Activated CD4-positive, CD25-positive, alpha-beta regulatory T cell (primary cell): ENCODE measurements at regions not wholly inside any gene's neighbourhood (a gene's known extent, or its start where the extent isn't known, plus 50 kb on each side); places are given as distances from the start of the nearest gene placed in this dataset.
"Not testable (repeated sequence)": the region's sequence is repeated elsewhere in the genome, so short reads cannot be mapped to it uniquely, and the experiment has no call there.

Experiments used
- DNase-seq, 4 experiments: peaks; one replicate each; lab custom pipeline; 2025; lab: John Stamatoyannopoulos, UW

- DNase-seq, result no peak
Observed at GRCh38 chr12:131418121-131418520, 292.8 kb upstream of the SFSWAP start.

GRCh38 chr12:131418884-131419283 is 292.0 kb upstream of the SFSWAP start:
- DNase-seq, result no peak

- no peak for DNase-seq
Observed at GRCh38 chr12:131420867-131421447, 289.9 kb upstream of the SFSWAP start.

- no peak for DNase-seq
Observed at GRCh38 chr12:131421509-131422186, 289.2 kb upstream of the SFSWAP start.

GRCh38 chr12:131422187-131422520 is 288.7 kb upstream of the SFSWAP start:
- DNase-seq, result no peak

GRCh38 chr12:131422744-131423143 is 288.1 kb upstream of the SFSWAP start:
- no peak for DNase-seq

GRCh38 chr12:131424270-131424669 is 286.6 kb upstream of the SFSWAP start:
- DNase-seq, result no peak

- DNase-seq, result no peak
Observed at GRCh38 chr12:131425112-131426075, 285.5 kb upstream of the SFSWAP start.

GRCh38 chr12:131428091-131428685 is 282.7 kb upstream of the SFSWAP start:
- DNase-seq, result no peak

GRCh38 chr12:131429221-131429620 is 281.7 kb upstream of the SFSWAP start:
- not testable (repeated sequence) for DNase-seq

GRCh38 chr12:131429697-131430096 is 281.2 kb upstream of the SFSWAP start:
- DNase-seq, result not testable (repeated sequence)

GRCh38 chr12:131430158-131430742 is 280.6 kb upstream of the SFSWAP start:
- DNase-seq, result no peak

GRCh38 chr12:131431126-131431655 is 279.7 kb upstream of the SFSWAP start:
- DNase-seq, result not testable (repeated sequence)

GRCh38 chr12:131432532-131433260 is 278.2 kb upstream of the SFSWAP start:
- DNase-seq, result no peak

GRCh38 chr12:131434208-131435125 is 276.4 kb upstream of the SFSWAP start:
- DNase-seq, result no peak

GRCh38 chr12:131436922-131437705 is 273.8 kb upstream of the SFSWAP start:
- no peak for DNase-seq

- no peak for DNase-seq
Observed at GRCh38 chr12:131437706-131438492, 273.0 kb upstream of the SFSWAP start.

GRCh38 chr12:131438493-131438835 is 272.4 kb upstream of the SFSWAP start:
- not testable (repeated sequence) for DNase-seq
